ENCODE measurements at regions not wholly inside any gene's neighbourhood (a gene's known extent, or its start where the extent isn't known, plus 50 kb on each side); places are given as distances from the start of the nearest gene placed in this dataset.

GRCh38 chr2:128681507-128681906 lies 362.8 kb upstream of the HS6ST1 start:
- no peak for DNase-seq

DNA sequence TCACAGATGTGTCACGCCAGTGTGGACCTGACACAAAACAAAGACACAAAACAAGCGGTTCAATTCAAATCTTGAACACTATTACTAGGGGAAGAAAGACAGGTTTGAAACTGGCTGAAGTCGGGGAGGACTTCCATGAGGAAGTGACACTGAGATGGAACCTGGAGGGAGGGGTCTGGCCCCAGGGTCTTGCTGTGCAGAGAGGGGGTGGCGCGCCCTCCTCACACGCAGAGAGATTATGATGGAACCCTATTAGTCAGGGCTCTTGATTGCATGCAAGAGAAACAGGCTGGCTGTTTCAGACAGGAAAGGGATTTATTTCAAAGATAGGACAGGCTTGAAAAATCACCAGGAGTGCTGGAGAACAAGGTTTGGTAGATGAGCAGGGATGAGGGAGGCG lies 363.6 kb upstream of the HS6ST1 start:
- no peak for DNase-seq

- no peak for DNase-seq
These were observed 364.1 kb upstream of the HS6ST1 start for GRCh38 chr2:128682729-128683284.

DNA sequence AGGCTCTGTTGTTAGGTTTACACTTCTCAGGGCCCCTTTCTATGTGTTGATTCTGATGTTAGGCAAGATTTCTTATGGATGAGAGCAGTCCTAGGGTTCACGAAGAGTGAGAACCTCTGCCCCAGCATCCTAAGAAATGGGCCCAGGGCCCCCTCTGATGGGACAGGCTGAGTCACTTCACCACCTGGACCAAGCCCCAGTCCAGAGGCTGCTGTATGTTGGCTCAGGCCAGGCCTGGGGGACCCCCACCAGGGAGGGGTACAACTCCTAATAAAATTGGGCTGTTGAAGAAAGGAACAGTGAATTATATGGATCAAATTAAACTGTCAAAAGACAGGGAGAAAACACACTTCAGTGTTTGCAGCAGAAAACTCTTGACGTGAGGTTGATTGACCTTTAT lies 365.9 kb upstream of the HS6ST1 start:
- DNase-seq, result no peak

DNA sequence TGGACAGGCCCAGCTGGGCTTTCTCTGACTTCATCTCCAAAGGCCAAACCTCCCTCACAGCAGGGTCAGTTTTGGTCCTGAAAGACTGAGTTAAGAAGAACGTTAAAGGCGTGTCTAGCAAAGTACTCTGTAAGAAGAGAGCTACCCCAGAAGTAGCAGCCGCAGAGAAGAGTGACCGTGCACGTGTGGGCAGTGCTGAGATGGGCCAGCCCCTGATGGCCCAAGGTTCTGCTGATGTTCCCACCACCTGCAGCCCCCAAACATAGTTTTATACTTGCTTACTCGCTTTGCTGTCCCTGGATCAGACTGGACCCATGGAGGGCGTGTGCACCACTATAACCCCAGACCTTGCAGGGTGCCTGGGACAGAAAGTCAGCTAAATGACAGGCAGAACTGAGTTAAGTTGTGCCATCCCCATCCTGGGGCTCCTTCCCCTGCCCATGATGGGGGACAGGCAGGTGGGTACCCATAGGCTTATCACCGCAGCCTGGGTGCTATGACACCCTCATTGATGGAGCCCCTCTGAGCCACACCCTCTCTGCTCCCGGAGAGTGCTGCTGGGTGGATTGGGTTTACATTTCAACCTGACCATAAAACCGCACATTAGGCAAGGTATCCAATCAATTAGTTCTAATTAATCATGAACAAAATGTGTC lies 367.3 kb upstream of the HS6ST1 start:
- DNase-seq, result no peak

DNA sequence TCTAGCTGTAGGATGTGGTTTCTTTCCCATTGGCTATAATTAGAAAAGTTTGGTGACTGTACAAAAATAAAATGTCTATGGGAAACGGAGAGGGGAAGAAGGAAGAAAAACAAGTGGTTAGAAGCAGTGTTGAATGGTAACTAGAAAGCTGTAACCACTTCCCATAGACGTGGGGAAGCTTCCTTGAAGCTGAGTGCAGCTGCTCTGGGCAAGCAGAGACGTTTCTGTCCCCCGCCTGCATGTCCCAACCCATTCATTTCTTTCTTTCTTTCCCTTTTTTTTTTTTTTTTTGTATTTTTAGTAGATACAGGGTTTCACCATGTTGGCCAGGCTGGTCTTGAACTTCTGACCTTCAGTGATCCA lies 367.8 kb upstream of the HS6ST1 start:
- DNase-seq, result no peak

DNA sequence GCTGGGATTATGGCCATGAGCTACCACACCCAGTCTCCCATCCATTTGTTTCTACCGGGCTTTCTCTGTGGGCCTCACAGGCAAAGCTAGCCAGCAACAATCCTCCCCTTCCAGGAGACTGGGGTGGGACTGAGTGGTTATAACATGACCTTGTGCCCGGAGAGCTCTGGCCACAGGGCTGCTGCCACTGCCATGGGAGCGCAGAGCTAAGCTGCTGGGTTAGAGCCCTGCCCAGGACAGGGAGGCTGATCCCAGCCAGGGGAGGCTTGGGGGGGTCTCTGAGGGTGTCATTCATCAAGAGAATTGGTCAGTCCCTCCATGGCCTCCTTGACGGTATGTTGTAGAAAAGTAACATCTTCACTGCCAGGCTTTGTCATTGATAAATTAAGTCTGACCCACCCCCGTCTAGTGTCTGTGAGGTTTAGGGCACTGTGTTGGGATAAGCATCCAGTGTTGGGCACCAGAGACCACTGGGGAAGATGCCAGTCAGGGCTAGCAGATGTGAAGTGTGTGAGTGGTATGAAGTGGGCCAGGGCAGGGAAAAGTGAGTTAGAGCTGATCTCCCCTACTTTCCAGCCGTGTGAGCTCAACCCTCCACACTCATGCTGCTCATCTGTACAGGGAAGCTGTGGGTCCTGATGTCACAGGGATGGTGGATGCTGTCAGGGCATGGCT lies 368.4 kb upstream of the HS6ST1 start:
- DNase-seq, result no peak

DNA sequence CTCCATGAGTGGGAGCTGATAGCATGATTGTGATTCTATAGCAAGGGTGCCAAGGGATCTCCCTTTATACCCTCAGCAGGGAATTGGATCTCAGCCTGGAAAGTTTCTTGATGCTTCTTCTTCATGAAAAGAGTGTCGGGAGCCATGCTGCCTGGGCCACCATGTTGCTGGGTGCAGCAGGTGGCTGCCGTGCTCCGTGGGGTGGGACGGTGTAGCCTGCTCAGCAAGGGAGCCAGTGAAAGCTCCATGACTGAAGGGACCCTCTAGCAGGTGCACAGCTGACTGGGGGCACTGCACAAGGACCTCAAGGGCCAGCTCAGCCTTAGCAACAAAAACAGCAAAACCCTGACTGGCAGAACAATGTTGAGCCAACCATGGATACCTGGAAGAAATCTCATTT lies 368.9 kb upstream of the HS6ST1 start:
- no peak for DNase-seq

- DNase-seq, result no peak
These were observed 371.3 kb upstream of the HS6ST1 start for GRCh38 chr2:128689971-128690370.

- no peak for DNase-seq
These were observed 371.8 kb upstream of the HS6ST1 start for GRCh38 chr2:128690431-128690830.

- no peak for DNase-seq
These were observed 372.2 kb upstream of the HS6ST1 start for GRCh38 chr2:128690869-128691268.

DNA sequence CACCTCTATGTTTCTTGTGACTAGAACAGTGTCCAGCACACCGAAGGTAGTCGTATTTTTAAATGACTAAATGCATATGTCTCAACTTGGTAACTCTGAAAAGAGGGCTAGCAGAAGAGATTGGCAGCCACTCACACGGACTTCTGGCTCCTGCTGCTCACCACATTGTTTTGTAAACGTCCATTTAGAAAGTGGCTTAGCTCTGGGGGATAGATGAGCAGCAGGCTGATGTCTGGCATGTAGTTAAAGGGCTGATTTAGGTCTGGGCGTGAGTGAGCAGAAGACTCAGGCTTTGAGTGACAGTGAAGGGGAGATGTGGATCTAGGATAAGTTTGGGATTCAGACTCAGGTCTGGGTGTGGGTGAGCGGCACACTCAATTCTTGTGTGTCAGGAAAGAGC lies 372.9 kb upstream of the HS6ST1 start:
- DNase-seq, result no peak

- DNase-seq, result no peak
These were observed 374.5 kb upstream of the HS6ST1 start for GRCh38 chr2:128692895-128693742.

- no peak for DNase-seq
These were observed 375.0 kb upstream of the HS6ST1 start for GRCh38 chr2:128693743-128694029.

GRCh38 chr2:128695646-128696220 lies 377.1 kb upstream of the HS6ST1 start:
- DNase-seq, result no peak

DNA sequence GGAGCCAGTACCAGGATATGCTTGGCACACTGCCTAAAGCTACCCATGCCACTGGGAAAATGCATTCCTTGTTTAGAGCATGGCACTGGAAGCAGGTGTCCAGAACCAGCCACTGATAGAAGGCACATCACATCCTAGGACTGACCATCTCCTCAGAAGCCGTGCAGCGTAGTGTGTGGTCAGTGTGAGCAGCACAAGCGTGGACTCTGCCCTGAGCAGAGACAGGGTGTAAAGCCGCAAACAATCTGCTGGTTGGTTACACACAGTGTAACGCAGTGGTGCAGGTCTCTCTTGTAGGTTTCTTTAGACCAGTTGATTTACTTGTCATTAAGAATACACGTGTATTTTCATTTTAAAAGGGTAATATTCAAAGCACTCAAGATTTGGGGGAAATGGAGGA lies 377.8 kb upstream of the HS6ST1 start:
- no peak for DNase-seq

DNA sequence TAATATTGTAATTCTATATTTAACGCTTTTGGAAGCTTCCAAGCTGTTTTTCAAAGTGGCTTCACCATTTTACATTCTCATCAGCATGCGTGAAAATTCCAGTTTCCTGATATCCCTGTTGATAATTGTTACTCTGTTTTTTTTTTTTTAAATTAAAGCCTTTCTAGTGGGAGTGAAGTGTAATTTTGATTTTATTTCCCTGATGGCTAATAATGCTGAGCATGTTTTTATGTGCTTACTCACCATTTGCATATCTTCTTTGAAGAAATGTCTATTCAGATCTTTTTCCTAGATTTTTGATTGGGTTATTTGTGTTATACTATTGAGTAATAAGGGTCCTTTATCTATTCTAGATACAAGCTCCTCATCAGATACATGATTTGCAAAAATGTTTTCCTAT lies 382.8 kb upstream of the HS6ST1 start:
- DNase-seq, result no peak

DNA sequence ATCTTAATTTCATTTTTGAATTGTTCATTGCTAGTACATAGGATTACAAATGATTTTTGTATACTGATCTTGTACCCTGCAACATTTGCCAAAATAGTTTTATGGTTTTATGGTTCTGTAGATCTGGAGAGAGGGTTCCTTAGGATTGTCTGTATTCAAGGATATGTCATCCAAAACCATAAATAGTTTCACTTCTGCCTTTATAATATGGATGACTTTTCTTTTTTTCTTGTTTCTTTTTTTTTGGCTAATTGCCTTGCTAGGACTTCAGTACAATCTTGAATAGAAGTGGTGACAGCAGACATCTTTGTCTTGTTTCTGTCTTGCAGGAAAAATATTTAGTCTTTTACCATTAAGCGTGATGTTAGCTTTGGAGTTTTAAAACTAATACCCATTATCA lies 383.9 kb upstream of the HS6ST1 start:
- no peak for DNase-seq

- DNase-seq, result no peak
These were observed 389.6 kb upstream of the HS6ST1 start for GRCh38 chr2:128708106-128708816.

DNA sequence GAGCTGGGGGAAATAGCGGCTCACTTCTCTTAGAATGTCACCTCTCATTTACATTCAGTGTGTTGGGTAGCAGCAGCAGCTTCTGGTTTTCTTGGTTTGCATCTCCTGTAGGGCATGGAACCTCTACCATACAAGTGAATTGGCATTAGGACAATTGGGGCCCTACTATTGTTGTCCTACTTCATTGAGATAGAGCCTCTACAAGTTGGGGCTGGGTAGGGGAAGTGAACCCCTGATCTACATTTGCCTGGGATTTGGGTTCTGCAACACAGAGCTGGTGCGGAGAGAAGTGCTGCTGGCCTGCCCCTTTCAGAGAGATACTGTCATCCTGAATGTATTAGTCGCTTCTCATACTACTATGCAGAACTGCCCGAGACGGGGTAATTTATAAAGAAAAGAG lies 391.6 kb upstream of the HS6ST1 start:
- DNase-seq, result no peak

GRCh38 chr2:128710729-128711128 lies 392.1 kb upstream of the HS6ST1 start:
- no peak for DNase-seq

GRCh38 chr2:128714285-128714684 lies 395.6 kb upstream of the HS6ST1 start:
- DNase-seq, result no peak

DNA sequence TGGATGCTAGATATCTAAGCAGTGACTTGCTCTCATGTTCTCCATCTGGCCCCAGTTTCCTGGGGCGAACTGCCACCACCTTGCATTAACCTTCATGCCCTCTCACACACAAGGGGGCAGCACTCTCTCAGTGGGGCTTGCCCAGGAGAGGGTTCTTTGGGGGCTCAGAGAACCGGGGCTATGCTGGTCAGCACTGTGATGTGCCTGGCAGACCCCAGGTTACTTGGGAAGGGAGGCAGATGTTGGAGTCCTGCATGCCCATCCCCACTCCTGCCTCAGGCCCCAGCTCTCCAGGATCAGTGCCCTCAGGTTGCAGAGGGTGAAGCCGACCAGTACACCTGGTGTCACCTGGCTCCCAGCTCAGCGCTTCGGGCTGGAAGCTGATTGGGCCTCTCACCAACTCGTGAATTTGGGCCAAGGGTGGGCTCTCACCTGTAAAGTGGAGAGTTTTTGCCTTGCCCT lies 396.2 kb upstream of the HS6ST1 start:
- no peak for DNase-seq

Data from stimulated activated CD8-positive, alpha-beta memory T cell treated with anti-CD3 and anti-CD28 coated beads, Interleukin-4, amount 100 ng/mL, for 48 hours (primary cell).